ENCODE measurements at regions not wholly inside any gene's neighbourhood (a gene's known extent, or its start where the extent isn't known, plus 50 kb on each side); places are given as distances from the start of the nearest gene placed in this dataset.
"Not testable (repeated sequence)": the region's sequence is repeated elsewhere in the genome, so short reads cannot be mapped to it uniquely, and the experiment has no call there.

DNA sequence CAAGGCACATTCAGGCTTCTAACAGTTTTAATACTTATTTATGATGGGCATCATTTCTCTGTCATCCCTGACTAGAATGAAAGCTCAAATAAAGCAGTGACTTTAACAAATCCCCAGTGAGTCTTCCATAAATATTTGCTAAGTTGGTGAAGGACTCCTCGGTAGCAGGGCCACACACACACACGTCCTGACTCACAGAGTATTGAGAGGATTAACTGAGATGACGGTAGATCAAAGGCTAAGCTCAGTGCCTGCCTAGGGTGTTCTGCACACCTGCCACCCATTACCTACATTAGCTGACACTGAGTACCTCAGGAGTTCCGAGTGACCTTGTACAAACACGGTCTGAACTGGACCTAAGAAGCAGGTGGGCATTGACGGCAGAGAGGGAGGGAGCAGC is 197.3 kb upstream of the SFSWAP start:
- WGBS, 2 donors, result 55 to 56% methylated on average over 6 of the region's 6 CpGs
- Histone ChIP-seq H3K27me3 (peaks cover 0 to 18% (median 5%) of the 10 kb centered on the region in 7 donors), H3K4me3 (no peak overlapping the region), H3K36me3 (no peaks in the 10 kb centered on the region), H3K27ac (no peak overlapping the region), H3K9me3 (peaks cover 0 to 30% (median 10%) of the 10 kb centered on the region in 11 donors), H3K4me1 (peaks cover 0 to 11% (median 0%) of the 10 kb centered on the region in 9 donors)
- intact Hi-C loops (cut with DNase I), result no loop called here
- DNase-seq (no peak), ATAC-seq (no peak)
- TF ChIP-seq, protein P1, sequence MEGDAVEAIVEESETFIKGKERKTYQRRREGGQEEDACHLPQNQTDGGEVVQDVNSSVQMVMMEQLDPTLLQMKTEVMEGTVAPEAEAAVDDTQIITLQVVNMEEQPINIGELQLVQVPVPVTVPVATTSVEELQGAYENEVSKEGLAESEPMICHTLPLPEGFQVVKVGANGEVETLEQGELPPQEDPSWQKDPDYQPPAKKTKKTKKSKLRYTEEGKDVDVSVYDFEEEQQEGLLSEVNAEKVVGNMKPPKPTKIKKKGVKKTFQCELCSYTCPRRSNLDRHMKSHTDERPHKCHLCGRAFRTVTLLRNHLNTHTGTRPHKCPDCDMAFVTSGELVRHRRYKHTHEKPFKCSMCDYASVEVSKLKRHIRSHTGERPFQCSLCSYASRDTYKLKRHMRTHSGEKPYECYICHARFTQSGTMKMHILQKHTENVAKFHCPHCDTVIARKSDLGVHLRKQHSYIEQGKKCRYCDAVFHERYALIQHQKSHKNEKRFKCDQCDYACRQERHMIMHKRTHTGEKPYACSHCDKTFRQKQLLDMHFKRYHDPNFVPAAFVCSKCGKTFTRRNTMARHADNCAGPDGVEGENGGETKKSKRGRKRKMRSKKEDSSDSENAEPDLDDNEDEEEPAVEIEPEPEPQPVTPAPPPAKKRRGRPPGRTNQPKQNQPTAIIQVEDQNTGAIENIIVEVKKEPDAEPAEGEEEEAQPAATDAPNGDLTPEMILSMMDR (IDR thresholded peaks at IDR 0.05), result no peak

DNA sequence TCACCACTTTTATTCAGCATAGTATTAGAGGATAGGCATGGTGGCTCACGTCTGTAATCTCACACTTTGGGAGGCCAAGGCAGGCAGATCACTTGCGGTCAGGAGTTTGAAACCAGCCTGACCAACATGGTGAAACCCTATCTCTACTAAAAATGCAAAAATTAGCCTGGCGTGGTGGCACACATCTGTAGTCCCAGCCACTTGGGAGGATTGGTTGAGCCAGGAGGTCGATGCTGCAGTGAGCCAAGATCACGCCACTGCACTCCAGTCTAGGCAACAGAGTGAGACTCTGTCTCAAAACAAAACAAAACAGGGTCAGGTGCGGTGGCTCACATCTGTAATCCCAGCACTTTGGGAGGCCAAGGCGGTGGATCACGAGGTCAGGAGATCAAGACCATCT is 190.3 kb upstream of the SFSWAP start:
- H3K4me1 ChIP-seq; ATAC-seq; DNase-seq; H3K27ac ChIP-seq; H3K36me3 ChIP-seq; intact Hi-C loops (cut with DNase I); H3K4me3 ChIP-seq: not testable (repeated sequence)
- Histone ChIP-seq H3K9me3 (peaks cover 0 to 30% (median 10%) of the 10 kb centered on the region in 11 donors), H3K27me3 (peaks cover 0 to 16% (median 6%) of the 10 kb centered on the region in 7 donors)
- WGBS, 2 donors, result 81 to 83% methylated on average over 8 of the region's 8 CpGs

DNA sequence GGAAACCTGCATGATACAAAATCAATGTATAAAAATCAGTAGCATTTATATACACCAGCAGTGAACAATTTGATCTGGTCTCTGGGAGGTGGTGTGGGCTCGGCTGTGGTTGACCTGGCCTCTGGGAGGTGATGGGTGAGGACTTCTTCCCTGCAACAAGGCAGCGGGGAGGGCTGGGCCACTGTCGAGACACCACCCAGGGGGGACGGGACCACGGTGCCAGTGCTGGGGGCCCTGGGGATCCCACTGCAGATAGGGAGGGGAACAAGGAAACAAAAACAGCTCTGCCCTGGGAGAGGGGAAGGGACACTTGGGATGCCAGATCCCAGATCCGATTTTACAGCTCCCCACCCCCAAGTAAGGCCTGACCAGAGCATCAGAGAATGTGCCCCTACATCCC is 189.6 kb upstream of the SFSWAP start:
- Histone ChIP-seq H3K9me3 (peaks cover 0 to 27% (median 10%) of the 10 kb centered on the region in 11 donors), H3K27me3 (peaks cover 0 to 18% (median 8%) of the 10 kb centered on the region in 7 donors), H3K27ac (no peak overlapping the region), H3K36me3 (no peaks in the 10 kb centered on the region), H3K4me1 (no peaks in the 10 kb centered on the region), H3K4me3 (no peak overlapping the region)
- WGBS, 2 donors, result 71 to 80% methylated on average over 6 of the region's 6 CpGs
- intact Hi-C loops (cut with DNase I), result no loop called here
- ATAC-seq, result no peak
- TF ChIP-seq, protein P1 (IDR thresholded peaks at IDR 0.05), result no peak
- DNase-seq, result no peak

DNA sequence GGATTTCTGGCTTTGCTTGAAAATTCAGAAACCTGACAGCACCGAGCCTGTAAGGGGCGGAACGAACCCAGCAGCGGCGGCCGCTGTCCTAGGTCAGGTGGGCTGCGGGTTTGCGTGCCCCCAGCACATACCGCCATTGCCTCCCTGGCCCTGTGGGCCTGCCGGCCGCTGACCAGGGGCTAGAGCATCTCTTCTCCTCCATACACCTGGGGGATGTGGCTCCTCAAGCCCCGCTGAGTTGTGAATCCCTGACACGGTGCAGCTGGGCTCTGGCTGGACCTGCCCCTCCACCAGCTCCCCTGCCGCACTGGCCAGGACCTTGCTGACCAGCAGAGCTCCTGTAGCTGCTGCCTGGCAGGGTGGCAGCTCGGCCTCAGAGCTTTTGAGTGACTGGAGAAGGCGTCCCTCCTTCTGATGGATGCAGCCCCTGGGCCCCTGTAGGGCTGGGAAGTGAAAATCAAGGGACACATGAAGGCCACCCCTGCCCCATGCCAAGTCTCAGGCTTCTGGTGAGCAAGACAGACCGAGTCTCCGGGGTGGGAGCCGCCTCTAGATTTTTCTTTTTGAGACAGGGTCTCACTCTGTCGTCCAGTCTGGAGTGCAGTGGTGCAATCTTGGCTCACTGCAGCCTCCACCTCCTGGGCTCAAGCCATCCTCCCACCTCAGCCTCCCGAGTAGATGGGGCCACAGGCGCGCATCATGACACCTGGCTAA is 184.9 kb upstream of the SFSWAP start:
- whole genome bisulfite sequencing, 2 donors, result 80 to 82% methylated on average over 23 of the region's 23 CpGs
- ATAC-seq (no peak), DNase-seq (no peak)
- Histone ChIP-seq H3K27ac (no peak overlapping the region), H3K9me3 (no peaks in the 10 kb centered on the region), H3K4me3 (no peak overlapping the region), H3K36me3 (no peaks in the 10 kb centered on the region), H3K27me3 (peaks cover 0 to 23% (median 3%) of the 10 kb centered on the region in 7 donors), H3K4me1 (no peaks in the 10 kb centered on the region)
- TF ChIP-seq, protein P1 (IDR thresholded peaks at IDR 0.05), result no peak
- intact Hi-C loops (cut with DNase I), result no loop called here

DNA sequence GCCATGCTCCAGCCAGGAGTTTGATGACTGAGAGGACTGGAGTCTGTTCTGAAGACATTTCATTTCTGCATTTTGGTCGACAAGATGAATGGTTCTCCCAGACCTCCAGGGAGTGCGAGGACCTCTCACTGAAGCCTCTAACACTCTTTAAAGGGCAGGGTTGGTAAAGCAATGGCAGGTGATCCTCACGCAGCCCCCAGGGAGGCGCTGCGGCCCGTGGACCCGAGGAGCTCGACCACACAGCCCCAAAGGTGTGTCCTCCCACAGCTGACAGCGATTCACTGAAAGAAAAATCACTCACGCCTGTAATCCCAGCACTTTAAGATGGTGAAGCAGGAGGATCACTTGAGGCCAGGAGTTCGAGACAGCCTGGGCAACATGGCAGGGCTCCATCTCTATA is 183.8 kb upstream of the SFSWAP start:
- intact Hi-C loops (cut with DNase I), result no loop called here
- H3K4me1 ChIP-seq, result no peaks in the 10 kb centered on the region
- TF ChIP-seq, protein P1 (IDR thresholded peaks at IDR 0.05), result no peak
- WGBS, 2 donors, result 69% methylated on average over 11 of the region's 11 CpGs
- no peaks in the 10 kb centered on the region for H3K9me3 ChIP-seq
- no peaks in the 10 kb centered on the region for H3K36me3 ChIP-seq
- H3K4me3 ChIP-seq, result no peak overlapping the region
- DNase-seq (no peak), ATAC-seq (no peak)
- peaks cover 0 to 31% (median 13%) of the 10 kb centered on the region in 7 donors for H3K27me3 ChIP-seq
- no peak overlapping the region for H3K27ac ChIP-seq
